ENCODE measurements at regions not wholly inside any gene's neighbourhood (a gene's known extent, or its start where the extent isn't known, plus 50 kb on each side); places are given as distances from the start of the nearest gene placed in this dataset.

DNA sequence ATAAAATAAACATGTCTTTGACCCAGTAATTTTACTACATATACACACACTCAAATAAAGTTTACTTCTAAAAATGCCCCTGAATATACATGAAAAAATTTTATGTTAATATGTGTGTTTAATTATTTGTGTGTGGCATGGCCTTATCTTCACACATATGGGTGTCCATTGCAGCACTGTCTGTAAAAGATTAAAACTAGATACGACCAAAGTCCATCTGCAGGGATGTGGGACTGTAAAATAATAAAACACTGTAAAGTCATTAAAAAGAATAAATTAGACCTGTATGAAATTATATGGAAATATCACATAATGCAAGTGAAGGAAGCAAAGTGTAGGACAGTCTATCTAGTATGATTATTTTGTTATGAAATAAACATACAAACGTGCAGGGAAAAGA, 337.3 kb downstream of the RND3 start:
- Histone ChIP-seq H3K27ac (ENCODE audit: insufficient read length, low read depth, low read length) (no peak overlapping the region), H3K56ac (ENCODE audit: insufficient read length, low read depth, low read length) (no peak overlapping the region), H3K18ac (ENCODE audit: insufficient read length, low read depth, low read length) (no peak overlapping the region), H3K79me2 (ENCODE audit: insufficient read depth, low read length) (no peaks in the 10 kb centered on the region), H4K91ac (ENCODE audit: insufficient read length, low read depth, low read length) (no peak overlapping the region), H2AK5ac (ENCODE audit: insufficient read length, low read length) (no peak overlapping the region), H2BK120ac (ENCODE audit: low read depth, low read length, poor library complexity, severe bottlenecking) (no peak overlapping the region), H3K9me3 (ENCODE audit: control insufficient read depth, low read depth, low read length) (peaks cover 12% of the 10 kb centered on the region), H2BK5ac (ENCODE audit: insufficient read length, low read length) (no peak overlapping the region), H2BK12ac (ENCODE audit: insufficient read length, low read depth, low read length) (no peak overlapping the region), H3K23ac (ENCODE audit: insufficient read length, low read depth, low read length) (no peak overlapping the region), H3K23me2 (ENCODE audit: insufficient read length, low read depth, low read length, poor library complexity, severe bottlenecking) (no peaks in the 10 kb centered on the region), H2BK15ac (ENCODE audit: low read depth, low read length) (no peak overlapping the region), H4K8ac (replicated peaks; ENCODE audit: insufficient read length, low read depth, low read length) (no peak overlapping the region), H2BK20ac (ENCODE audit: low read depth, low read length, poor library complexity, severe bottlenecking) (no peak overlapping the region), H3K4me2 (ENCODE audit: insufficient read depth, insufficient read length, low read length) (no peak overlapping the region), H2AFZ (ENCODE audit: low read length) (no peak overlapping the region), H3T11ph (ENCODE audit: low read length) (no peak overlapping the region), H3K14ac (ENCODE audit: insufficient read depth, low read length) (no peak overlapping the region), H3K4ac (ENCODE audit: low read depth, low read length) (no peak overlapping the region), H4K20me1 (ENCODE audit: control insufficient read depth, insufficient read depth, insufficient read length) (no peaks in the 10 kb centered on the region), H4K5ac (ENCODE audit: insufficient read length, low read depth, low read length) (no peak overlapping the region), H3K79me1 (ENCODE audit: insufficient read depth, low read depth, low read length, poor library complexity, severe bottlenecking) (no peaks in the 10 kb centered on the region), H3K9ac (ENCODE audit: extremely low read depth, insufficient read length, low read length) (no peak overlapping the region), H3K4me1 (ENCODE audit: insufficient read depth, low read length) (no peaks in the 10 kb centered on the region), H3K27me3 (ENCODE audit: insufficient read depth, low read length) (no peaks in the 10 kb centered on the region)
- no peak for DNase-seq
- Mint-ChIP-seq H3K4me3 (no peak overlapping the region), H3K27me3 (ENCODE audit: low read depth) (no peaks in the 10 kb centered on the region), H3K9me3 (peaks cover 22 to 27% of the 10 kb centered on the region in 2 experiments), H3K36me3 (ENCODE audit: insufficient read depth in 1 of 3, low read depth in 3 of 3) (peaks cover 16 to 23% (median 17%) of the 10 kb centered on the region in 3 experiments), H3K4me1 (no peaks in the 10 kb centered on the region), H3K27ac (no peak overlapping the region)
- WGBS (ENCODE audit: extremely low coverage, insufficient read length, low lambda C conversion rate) = no CpG with 5 or more reads among the region's 2 CpGs
- TF ChIP-seq CTCF (conservative IDR thresholded peaks at IDR 0.05) = no peak
